Spleen (tissue), 11 donors: ENCODE measurements at regions not wholly inside any gene's neighbourhood (a gene's known extent, or its start where the extent isn't known, plus 50 kb on each side); places are given as distances from the start of the nearest gene placed in this dataset.

ENCODE experiments used
- DNase-seq: peaks from one replicate; pipeline ENCODE4 v3.0.0-alpha.2; 2020
- H3K27ac ChIP-seq, 8 donors: fragments of 200-600 bp; sonication (generic) in 7 of 8; 1 replicate in 4 of 8; 2 replicates in 4 of 8; pipeline versions ENCODE4 v1.5.0 to v1.8.0; 2016 to 2021; ENCODE audit warnings: inconsistent platforms in 4 of 8, mild to moderate bottlenecking in 4 of 8, moderate library complexity in 1 of 8
- H3K27me3 ChIP-seq, 7 donors: fragments of 200-600 bp; sonication (generic) in 6 of 7; replicated peaks in 1 of 7; 1 replicate in 4 of 7; 2 replicates in 3 of 7; pipeline versions ENCODE4 v1.5.0 to v1.8.0; 2016 to 2021; ENCODE audit warnings: inconsistent platforms in 3 of 7, mild to moderate bottlenecking in 1 of 7
- H3K36me3 ChIP-seq, 6 donors: fragments of 200-600 bp; sonication (generic) in 5 of 6; 1 replicate in 4 of 6; 2 replicates in 2 of 6; pipeline versions ENCODE4 v1.5.0 to v1.8.0; 2016 to 2021; ENCODE audit warnings: inconsistent platforms in 2 of 6
- H3K4me1 ChIP-seq, 6 donors: fragments of 200-600 bp; sonication (generic) in 5 of 6; 1 replicate in 3 of 6; 2 replicates in 3 of 6; pipeline versions ENCODE4 v1.5.0 to v1.8.0; 2016 to 2021; ENCODE audit warnings: inconsistent platforms in 3 of 6
- H3K4me3 ChIP-seq, 8 donors: fragments of 200-600 bp; sonication (generic) in 7 of 8; 1 replicate in 4 of 8; 2 replicates in 4 of 8; pipeline versions ENCODE4 v1.5.0 to v1.8.0; 2016 to 2021; ENCODE audit warnings: inconsistent platforms in 4 of 8, mild to moderate bottlenecking in 4 of 8, moderate library complexity in 2 of 8
- H3K9me3 ChIP-seq, 8 donors: fragments of 200-600 bp; sonication (generic) in 7 of 8; 1 replicate in 4 of 8; 2 replicates in 4 of 8; pipeline versions ENCODE4 v1.5.0 to v1.8.0; 2016 to 2021; ENCODE audit warnings: inconsistent platforms in 4 of 8
- POLR2A ChIP-seq, 3 donors: fragments of 450-650 bp; IDR thresholded peaks; one replicate each; pipeline ENCODE4 v1.5.1; 2017; ENCODE audit warnings: antibody characterized with exemption in 3 of 3, mild to moderate bottlenecking in 1 of 3
- POLR2AphosphoS5 ChIP-seq, 3 donors: sonication (generic); formaldehyde crosslinking; IDR thresholded peaks; one replicate each; pipeline ENCODE4 v1.5.1; 2017; ENCODE audit warnings: antibody characterized with exemption in 3 of 3
- WGBS, 5 donors: extraction: QIAGEN DNeasy Blood & Tissue Kit in 3 of 5; methylation state at CpG; one replicate each; pipeline versions ENCODE4 v1.1.5 to v1.1.7; 2013 to 2018; 5-methylcytosine and 5-hydroxymethylcytosine counted together
- intact Hi-C: fragments of 100-400 bp; cut with DNase I; formaldehyde crosslinking; loops from one replicate; pipeline ENCODE4 v1.15.0; 2023; ENCODE audit warnings: low total_unique reads
- TF ChIP-seq, protein P1 (sequence below), 11 experiments: fragments of 200-600 bp in 7 of 11; fragments of 450-650 bp in 4 of 11; sonication (generic) in 4 of 11; IDR thresholded peaks in 8 of 11; conservative IDR thresholded peaks in 3 of 11; 1 replicate in 7 of 11; 2 replicates in 4 of 11; pipeline versions ENCODE4 v1.4.0 to v1.8.0; 2016 to 2021; ENCODE audit warnings: antibody characterized with exemption in 11 of 11, inconsistent platforms in 4 of 11, mild to moderate bottlenecking in 1 of 11
- donor health status: healthy with polysubstance abuse.
- donor health status: DM: no; HTN: no; CAD: no; lungs with moderate emphysema.
- donor health status: DM: no; HTN: no; CAD: no.
- donor health status: Bipolar disorder and iron deficiency.
- donor health status: healthy.
- donor health status: DM: no; HTN: no; CAD: no.
- donor health status: DM: yes; HTN: yes; CAD: no.

DNA sequence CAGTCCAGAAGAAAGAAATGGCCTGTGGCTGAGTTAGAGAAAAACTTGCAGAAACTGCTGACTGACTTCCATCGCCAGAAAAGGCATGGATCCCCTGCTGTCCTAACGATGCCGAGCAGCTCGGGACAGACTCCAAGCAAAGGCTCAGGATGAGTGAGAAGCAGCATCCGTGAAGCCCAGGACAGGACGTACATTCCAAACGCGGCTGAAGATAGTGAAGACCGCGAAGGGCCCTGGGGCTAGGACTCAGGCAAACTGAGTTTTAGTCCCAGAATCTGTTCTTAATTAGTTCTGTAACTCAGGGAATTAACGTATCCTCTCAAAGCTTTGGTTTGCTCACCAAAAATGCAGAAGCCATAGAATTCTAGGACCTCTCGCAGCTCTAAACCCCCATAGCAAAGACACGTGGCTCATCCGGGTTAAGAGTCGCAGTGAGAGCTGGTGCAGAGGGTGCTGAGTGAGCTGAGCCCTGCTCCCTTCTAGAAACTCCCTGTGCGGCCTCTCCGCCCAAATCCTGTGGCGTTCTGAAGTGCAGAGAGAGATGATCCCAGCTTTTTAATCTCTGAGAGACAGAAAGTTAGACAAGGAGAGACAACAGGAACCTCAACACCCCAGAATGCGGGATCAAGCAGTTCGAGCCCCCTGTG lies 132.9 kb upstream of the THBS2 start:
- H3K4me1 ChIP-seq: no peaks in the 10 kb centered on the region
- no peak overlapping the region for H3K4me3 ChIP-seq
- TF ChIP-seq POLR2A (IDR thresholded peaks at IDR 0.05) (no peak), POLR2AphosphoS5 (IDR thresholded peaks at IDR 0.05) (no peak)
- TF ChIP-seq, protein P1, sequence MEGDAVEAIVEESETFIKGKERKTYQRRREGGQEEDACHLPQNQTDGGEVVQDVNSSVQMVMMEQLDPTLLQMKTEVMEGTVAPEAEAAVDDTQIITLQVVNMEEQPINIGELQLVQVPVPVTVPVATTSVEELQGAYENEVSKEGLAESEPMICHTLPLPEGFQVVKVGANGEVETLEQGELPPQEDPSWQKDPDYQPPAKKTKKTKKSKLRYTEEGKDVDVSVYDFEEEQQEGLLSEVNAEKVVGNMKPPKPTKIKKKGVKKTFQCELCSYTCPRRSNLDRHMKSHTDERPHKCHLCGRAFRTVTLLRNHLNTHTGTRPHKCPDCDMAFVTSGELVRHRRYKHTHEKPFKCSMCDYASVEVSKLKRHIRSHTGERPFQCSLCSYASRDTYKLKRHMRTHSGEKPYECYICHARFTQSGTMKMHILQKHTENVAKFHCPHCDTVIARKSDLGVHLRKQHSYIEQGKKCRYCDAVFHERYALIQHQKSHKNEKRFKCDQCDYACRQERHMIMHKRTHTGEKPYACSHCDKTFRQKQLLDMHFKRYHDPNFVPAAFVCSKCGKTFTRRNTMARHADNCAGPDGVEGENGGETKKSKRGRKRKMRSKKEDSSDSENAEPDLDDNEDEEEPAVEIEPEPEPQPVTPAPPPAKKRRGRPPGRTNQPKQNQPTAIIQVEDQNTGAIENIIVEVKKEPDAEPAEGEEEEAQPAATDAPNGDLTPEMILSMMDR (IDR thresholded peaks at IDR 0.05 in 8 of 11, conservative IDR thresholded peaks at IDR 0.05 in 3 of 11): no peak
- no peak overlapping the region for H3K27ac ChIP-seq
- 73 to 83% (median 76%) methylated on average over 20 of the region's 20 CpGs for WGBS, 5 donors
- no peaks in the 10 kb centered on the region for H3K36me3 ChIP-seq
- H3K27me3 ChIP-seq: no peaks in the 10 kb centered on the region
- intact Hi-C loops: no loop called here
- no peak for DNase-seq
- peaks cover 0 to 49% (median 34%) of the 10 kb centered on the region in 8 donors for H3K9me3 ChIP-seq

DNA sequence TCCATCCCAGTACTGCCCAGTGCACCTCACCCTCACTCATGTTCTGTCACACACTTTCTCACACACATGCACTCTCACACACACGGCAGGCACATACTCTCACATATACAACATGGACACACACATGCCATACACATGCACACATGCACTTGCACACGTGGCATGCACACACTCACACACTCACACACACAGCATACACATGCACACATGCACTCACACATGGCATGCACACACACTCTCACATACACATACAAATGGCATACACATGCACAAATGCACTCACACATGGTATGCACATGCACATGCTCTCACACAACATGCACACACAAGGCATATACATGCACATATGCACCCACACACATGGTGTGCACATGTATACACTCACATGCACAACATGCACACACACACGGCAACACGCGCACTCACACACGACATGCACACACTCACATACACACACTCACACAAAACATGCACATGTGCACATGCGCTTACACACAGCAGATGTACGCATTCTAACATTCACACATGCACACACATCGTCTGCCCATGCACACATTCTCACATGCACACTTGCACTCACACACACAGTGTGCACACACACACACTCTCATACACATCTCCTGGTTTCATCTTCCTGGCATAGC lies 131.7 kb upstream of the THBS2 start:
- TF ChIP-seq, protein P1 (IDR thresholded peaks at IDR 0.05 in 8 of 11, conservative IDR thresholded peaks at IDR 0.05 in 3 of 11): no peak
- TF ChIP-seq POLR2AphosphoS5 (IDR thresholded peaks at IDR 0.05) (no peak), POLR2A (IDR thresholded peaks at IDR 0.05) (no peak)
- H3K9me3 ChIP-seq: peaks cover 0 to 37% (median 23%) of the 10 kb centered on the region in 8 donors
- DNase-seq: no peak
- intact Hi-C loops: no loop called here
- H3K4me1 ChIP-seq: no peaks in the 10 kb centered on the region
- H3K36me3 ChIP-seq: no peaks in the 10 kb centered on the region
- H3K4me3 ChIP-seq: no peak overlapping the region
- H3K27me3 ChIP-seq: no peaks in the 10 kb centered on the region
- no peak overlapping the region for H3K27ac ChIP-seq
- WGBS, 5 donors: 86 to 96% (median 92%) methylated on average over 9 of the region's 9 CpGs

DNA sequence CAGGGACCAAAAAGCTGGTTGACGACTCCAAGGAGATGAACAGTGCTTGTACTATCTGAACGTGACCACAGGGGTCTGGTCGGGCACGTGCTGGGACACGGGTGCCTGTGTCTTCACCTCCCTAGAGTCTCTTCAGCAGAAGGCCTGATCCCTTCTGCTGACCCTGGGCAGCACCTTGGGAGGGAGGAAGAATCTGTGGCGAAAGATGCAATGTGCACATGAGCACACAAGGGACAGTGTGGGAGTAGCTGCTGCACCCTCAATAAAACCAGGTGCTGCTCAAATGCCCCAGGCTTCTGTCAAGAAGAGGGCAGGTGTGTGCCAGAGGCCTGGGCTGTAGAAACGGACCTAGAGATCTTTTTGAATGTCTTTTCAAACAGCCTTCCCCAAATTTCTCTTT lies 130.6 kb upstream of the THBS2 start:
- H3K27me3 ChIP-seq: no peaks in the 10 kb centered on the region
- H3K9me3 ChIP-seq: peaks cover 0 to 28% (median 12%) of the 10 kb centered on the region in 8 donors
- TF ChIP-seq, protein P1 (IDR thresholded peaks at IDR 0.05 in 8 of 11, conservative IDR thresholded peaks at IDR 0.05 in 3 of 11): no peak
- TF ChIP-seq POLR2AphosphoS5 (IDR thresholded peaks at IDR 0.05) (no peak), POLR2A (IDR thresholded peaks at IDR 0.05) (no peak)
- H3K4me1 ChIP-seq: no peaks in the 10 kb centered on the region
- DNase-seq: no peak
- WGBS, 5 donors: 68 to 79% (median 73%) methylated on average over 7 of the region's 7 CpGs
- no peak overlapping the region for H3K4me3 ChIP-seq
- no peak overlapping the region for H3K27ac ChIP-seq
- intact Hi-C loops: no loop called here
- H3K36me3 ChIP-seq: no peaks in the 10 kb centered on the region

DNA sequence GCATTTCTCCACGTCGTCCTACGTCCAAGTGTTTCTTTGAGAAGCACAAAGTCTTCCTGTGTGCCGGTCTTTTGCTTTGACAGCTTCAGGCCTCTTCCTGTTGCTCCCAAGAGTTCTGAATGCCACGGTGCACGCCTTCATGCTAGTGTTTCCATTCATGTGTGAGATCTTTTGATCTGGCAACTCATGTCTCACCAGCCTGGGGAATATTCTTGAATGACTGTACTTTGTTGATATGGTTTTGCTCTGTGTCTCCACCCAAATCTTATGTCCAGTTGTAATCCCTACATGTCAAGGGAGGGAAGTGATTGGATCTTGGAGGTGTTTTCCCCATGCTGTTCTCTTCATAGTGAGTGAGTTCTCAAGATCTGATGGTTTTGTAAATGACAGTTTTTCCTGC lies 129.6 kb upstream of the THBS2 start:
- no peak overlapping the region for H3K27ac ChIP-seq
- H3K27me3 ChIP-seq: no peaks in the 10 kb centered on the region
- intact Hi-C loops: no loop called here
- no peak for DNase-seq
- H3K36me3 ChIP-seq: no peaks in the 10 kb centered on the region
- 21 to 36% (median 27%) methylated on average over 6 of the region's 6 CpGs for WGBS, 5 donors
- H3K4me1 ChIP-seq: no peaks in the 10 kb centered on the region
- H3K9me3 ChIP-seq: peaks cover 0 to 24% (median 11%) of the 10 kb centered on the region in 8 donors
- no peak overlapping the region for H3K4me3 ChIP-seq
- TF ChIP-seq POLR2A (IDR thresholded peaks at IDR 0.05) (no peak), POLR2AphosphoS5 (IDR thresholded peaks at IDR 0.05) (no peak)
- TF ChIP-seq, protein P1 (IDR thresholded peaks at IDR 0.05 in 8 of 11, conservative IDR thresholded peaks at IDR 0.05 in 3 of 11): no peak
